NCI-H510A treated with DMSO at 0.1 percent for 48 hours (cell line): ENCODE measurements at regions not wholly inside any gene's neighbourhood (a gene's known extent, or its start where the extent isn't known, plus 50 kb on each side); places are given as distances from the start of the nearest gene placed in this dataset.

Source experiments
- DNase-seq: peaks from one replicate; lab custom pipeline; 2025; lab: John Stamatoyannopoulos, UW

DNA sequence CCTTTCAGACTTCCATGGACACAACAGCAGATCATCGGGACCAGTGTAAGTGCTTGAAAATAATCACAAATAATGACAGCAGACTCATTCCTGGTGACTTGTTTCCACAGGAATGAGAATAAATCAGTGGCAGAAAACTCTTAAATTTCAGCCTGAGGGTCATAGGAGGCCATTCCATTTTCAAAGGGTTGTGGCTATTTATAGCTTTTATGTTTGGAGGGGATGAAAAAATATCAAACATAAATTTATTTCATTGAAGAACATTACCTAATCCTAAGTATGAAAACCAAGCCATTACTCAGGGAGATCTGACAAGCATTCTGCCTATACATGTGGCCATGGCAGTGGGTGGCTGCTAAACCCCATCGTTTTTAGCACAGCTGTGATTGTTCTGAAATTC, 173.6 kb upstream of the CNR1 start:
- DNase-seq = no peak

DNA sequence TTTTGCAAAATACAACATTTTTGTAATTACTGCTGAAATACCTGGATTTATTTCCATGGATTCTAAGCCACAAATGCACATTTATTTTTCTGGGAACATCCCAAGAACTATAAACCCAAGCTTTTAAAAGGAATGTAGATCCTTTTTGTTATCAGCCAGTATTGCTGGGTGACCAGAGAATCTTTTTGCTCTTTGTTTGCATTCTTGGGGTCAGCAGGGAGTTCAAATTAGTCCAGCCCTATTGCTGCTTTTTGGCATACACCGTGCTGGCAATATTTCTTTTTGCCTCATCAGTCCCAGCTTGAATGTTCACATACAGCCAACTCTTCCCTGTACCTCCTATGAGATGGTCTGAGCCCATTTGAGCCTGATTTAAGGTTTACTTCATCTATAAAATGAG, 155.2 kb upstream of the CNR1 start:
- no peak for DNase-seq

DNA sequence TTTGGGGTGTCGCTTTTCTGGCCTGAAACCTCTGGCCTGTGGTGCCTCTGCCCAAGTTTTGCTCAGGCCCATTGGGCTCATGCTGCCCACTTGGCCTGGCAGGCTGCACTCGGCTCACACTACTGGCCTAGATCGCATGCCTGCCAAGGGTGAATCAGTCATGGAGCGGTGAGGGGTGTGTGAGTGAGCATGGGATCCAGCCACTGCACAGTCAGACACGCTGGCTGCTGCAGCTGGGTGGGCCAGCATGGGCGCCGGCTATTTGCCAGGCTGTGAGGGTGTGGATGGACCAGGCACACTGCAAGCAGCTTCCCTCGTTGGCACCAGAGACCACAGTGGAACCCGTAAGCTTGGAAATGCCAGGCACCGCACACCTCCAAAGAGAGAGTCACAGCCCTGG, 145.4 kb upstream of the CNR1 start:
- DNase-seq = no peak

DNA sequence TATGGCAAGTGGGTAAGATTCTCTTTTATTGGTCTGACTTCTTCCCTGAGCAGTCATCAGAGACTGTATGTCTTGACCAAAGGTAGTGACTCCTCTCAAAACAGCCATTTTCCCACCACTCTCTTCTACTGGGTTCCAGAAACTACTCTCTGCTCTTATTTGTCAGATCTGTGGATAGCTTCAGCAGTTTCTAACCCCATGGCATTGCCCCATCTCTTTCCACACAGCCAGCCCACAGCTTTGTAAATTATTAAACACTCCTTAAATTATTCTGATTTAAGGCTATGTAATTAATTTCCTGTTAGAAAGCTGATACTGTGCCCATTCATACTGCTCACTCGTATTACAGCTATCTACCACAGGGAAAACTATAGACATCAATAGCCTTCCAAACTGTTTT, 138.4 kb upstream of the CNR1 start:
- no peak for DNase-seq

DNA sequence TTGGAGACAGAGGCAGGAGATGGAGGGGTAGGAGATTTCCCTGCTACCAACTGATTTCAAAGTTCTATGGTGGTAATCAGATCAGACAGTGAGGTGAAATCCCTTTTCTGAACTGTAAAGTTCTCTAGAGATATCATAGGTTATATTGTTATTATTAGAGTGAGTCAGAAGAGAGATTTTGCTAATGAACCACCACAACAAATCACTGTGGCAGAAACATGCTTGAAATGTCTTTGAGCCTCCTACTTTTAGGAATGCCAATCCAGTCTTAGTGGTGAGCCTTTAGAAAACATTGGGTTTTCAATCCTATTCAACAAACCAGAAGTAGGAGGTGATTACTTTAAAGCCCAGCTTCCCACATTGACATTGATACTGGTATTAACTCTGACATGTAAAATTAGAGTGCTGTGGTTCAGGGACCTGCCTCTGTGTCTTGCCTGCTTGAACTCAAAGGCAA, 136.7 kb upstream of the CNR1 start:
- no peak for DNase-seq

DNA sequence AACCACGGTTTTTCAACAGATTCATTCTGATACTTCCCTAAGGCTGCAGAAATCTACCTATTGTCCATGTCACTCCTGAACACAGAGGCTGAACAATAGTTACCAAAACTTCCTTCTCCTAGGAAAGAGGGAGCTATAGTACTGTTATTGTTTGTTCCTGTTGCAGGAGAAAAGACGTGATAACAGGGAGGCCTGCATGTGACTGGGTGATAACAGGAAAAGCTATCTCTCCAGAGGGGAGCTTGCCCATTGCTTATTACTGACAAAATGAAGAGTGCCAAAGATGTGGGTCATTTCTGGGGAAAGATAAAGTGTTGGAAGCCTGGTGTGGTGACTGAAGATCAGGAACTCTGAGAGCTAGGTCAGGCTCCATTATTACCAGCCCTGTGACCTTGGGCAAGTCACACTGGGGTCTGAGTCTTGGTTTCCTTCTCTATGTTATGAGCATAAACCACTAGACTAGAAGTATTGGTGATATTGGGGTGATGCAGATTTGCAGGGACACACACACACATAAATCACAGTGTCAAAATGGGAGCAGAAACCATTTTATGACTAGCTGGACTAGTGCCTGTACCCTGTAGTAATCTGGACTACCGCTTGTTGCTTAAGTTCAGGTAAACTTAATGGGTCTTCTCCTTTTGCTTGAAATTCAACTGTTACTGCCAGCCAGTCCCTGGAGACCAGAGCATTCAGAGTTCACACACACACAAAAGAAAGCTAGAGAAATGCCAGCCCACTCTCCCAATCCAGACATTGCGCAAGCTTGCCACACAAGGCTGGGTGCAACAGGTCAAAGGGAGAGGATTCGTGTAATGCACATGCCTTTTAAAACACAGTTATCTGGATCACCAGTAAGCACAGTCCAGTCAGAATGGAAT, 136.0 kb upstream of the CNR1 start:
- no peak for DNase-seq

DNA sequence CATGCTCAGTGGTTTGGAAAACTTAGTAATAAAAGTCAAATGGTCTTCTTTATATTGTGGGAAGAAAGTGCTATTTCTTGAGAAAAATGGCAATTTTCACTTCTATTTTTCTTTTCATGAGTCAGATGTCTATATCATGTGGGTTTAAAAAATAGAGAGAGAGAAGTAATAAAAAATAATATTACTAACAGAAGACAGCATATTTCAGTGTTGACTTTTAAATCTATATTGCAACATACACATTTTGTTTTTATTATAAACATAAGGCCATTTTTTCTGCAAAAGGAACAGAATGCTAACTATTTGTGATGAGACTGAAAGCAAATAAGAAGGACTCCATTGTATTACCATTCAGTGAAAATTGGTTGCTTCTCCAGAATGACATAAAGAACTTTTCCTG, 135.1 kb upstream of the CNR1 start:
- DNase-seq = no peak

DNA sequence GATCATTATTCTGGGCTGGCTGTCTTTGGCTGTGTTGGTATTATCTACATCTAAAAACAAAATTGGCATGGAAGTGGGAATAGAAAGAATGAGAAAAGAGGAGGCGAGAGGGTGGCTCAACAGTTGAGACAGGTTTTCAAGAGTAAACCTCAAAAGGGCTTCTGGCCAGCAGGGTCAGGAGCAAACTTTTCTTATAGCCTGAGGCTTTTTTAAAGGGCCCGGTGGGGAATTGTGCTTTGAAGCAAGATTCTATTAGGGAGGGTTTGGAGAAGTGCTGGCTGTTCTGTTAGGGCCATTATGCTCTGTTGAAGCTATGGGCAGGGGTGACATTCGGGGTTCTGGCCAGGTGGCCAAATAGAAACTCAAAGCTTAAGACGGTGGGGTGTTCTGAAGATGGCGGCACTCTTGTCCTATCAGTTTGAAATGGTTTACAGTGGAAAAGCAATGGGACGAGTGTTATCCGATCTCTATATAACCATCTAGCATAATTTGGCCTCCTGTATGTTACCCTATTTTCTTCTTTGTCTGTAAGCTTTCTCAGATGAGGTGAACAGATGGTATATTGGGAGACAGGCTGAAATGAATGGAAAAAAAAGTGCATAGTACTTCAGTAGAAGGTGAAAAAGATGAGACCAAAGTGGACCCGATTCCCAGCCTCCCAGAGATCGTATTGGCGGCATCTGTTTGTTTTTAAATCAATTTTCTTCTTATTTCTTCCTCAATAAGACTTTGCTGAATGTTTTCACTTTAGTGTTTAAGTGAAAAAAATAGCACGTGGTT, 132.1 kb upstream of the CNR1 start:
- DNase-seq = no peak

DNA sequence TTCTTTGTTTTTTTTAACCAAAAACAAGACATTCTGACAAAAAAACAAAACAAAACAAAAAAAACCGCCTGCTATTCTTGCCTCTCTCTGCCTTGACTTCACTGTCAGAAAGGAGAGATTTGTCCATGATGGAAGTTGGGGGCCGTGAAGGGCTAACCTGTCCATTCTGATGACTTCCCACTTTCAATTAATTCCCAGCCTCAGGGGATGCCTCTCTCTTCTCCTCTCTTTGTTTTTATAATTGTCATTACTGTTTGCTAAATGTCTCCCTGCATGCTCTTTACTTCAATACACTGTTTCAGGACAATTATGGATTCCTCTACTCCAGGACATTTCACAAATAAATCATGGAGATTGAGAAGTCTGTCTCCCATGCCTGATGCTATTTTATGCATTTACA, 130.5 kb upstream of the CNR1 start:
- DNase-seq = no peak

DNA sequence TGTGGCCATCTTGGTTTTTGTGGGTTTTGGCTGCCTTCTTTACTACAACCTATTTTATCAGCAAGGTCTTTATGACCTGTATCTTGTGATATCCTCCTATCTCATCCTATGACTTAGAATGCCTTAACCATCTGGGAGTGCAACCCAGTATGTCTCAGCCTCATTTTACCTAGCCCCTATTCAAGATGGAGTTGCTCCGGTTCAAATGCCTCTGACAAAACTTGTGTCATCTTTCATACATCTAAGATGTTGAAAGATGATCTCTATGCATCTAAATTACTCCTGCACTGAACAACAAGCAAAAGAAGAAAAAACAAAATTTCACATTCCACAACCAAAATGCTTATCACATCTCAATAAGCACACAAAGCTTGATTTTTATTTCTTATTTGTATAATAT, 129.5 kb upstream of the CNR1 start:
- DNase-seq = no peak

DNA sequence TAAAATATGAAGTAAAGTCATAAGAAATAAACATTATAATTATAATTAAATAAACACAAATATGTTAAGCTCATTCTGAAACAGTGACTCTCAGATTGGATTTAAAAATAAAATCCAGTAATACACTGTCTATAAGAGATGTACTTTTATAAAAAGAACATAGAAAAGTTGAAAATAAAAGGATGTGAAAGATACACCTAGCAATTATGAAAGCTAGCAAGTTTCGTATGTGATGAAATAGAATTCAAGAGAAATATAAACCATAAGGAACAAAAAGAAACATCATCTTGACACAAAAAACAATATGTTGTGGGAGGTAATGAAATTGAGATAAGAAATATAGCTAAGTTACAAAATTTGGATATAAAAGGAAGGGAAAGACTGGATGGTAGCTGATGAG, 128.6 kb upstream of the CNR1 start:
- no peak for DNase-seq

DNA sequence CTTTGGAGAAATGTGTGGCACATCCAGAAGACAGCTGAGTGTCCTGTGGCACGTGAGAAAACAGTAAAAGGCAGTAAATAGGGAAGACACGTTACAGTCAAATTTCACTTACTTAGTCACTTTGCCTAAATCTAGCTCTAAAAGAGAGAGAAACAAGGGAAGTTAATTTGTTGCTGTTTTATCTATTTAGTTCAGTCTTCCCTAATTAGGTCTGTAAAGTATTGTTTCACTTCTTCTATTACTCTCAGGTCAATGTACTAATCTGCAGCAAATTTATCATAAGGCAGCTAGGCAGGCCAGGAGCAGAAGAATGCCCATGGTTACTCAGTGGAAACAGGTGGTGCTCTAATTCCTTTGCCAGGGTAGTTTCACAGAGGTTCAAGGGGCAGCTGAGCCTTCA, 124.3 kb upstream of the CNR1 start:
- no peak for DNase-seq

DNA sequence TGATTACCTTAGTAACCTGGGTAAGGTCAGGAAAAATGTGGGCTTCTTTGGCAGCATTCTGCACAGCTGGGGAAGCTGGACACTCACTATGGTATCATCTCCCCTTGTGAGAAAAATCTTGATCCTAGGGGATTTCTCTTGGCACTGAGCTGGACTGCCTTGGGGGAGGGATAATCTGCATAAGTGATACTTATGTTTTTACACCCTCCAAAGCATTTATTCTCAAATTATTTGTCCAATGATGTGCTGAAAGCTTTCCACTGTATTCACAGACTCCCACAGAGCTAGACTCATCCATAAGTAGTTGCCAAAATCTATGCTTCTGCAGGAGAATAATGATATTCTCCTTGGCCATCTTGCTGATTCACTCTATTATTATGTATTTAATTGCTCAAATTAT, 121.5 kb upstream of the CNR1 start:
- DNase-seq = no peak

DNA sequence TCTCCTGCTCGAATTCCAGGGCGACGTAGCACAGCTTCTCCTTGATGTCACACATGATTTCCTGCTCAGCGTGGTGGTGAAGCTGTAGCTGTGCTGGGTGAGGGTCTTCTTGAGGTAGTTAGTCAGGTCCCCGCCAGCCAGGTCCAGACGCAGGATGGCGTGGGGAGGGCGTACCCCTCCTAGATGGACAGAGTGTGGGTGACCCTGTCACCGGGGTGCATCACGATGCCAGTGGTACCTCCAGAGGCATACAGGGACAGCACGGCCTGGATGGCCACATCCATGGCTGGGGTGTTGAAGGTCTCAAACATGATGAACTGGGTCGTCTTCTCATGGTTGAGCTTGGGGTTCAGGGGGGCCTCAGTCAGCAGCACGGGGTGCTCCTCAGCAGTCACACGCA, 110.2 kb upstream of the CNR1 start:
- DNase-seq = no peak

DNA sequence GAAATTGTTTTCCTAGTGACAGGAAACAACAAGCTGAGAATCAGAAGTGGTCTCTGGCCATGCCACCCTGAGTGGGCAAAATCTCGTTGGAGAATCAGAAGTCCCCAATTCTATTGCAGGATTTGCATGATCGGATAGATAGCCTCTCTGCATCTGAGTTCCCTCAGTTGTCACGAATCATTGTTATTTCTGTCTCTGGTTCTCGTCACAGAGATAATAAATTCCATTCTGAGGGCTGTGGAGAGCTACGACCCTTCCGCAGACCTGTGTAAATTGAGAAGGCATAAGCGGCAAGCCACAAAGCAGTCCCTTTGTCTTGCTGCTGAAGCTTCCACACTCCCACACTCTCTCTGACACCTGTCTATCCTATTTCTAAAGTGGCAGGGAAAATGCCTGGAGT, 102.4 kb upstream of the CNR1 start:
- DNase-seq = no peak

DNA sequence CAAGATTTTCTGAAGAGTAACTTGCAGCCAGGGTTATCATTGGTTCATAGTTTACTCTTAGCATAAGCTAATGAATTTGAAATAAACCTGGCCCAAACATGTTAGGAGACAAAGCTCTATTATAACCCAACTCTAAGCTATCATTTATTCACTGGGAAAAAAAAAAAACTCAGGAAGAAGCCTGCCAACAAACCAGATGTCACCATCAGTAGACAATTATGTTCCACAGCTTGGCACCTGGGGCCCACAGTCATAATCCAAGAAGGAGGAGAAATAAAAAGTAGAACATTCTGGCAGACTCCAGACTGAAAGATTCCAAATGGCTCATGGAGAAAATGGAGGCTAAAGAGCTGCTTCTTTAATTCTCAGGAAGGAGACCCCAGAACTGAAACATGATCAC, 100.0 kb upstream of the CNR1 start:
- DNase-seq = no peak

DNA sequence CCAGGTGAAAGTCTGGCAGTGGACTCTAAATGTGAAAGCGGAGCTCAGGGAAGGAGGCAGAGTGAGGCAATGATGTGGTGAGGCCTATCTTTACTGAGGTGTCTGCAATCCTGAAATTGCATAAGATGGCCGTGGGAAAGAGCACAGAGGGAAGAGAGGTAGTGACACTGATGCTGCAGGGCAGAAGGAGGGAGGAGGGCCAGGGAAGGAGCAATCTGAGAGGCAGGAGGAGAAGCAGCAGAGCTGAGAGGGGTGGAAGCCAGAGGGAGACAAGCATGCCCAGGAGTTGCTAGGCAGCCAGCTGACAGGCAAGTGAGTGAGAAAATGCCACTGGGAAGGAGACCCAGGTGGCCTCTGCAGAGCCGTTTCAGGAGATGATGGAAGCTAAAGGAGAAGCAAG, 97.4 kb upstream of the CNR1 start:
- no peak for DNase-seq

DNA sequence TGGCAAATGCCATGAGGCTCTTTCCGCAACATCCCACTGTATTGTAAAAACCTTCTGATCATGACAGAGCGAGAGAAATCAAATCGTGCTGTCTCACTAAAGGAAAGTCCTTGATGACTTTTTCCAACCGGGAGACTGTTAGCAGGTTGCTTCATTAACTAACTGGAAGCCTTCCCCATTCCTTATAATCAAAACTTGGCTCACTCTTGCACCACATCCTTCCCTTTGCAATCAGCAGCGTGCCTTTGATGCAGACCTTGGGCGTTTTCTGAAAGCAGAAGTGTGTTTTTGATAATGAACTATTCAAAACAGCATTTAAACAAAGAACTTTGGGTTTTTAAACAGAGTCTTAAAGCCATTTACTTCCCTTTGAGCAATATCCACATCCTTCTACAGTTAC, 96.2 kb upstream of the CNR1 start:
- DNase-seq = no peak

DNA sequence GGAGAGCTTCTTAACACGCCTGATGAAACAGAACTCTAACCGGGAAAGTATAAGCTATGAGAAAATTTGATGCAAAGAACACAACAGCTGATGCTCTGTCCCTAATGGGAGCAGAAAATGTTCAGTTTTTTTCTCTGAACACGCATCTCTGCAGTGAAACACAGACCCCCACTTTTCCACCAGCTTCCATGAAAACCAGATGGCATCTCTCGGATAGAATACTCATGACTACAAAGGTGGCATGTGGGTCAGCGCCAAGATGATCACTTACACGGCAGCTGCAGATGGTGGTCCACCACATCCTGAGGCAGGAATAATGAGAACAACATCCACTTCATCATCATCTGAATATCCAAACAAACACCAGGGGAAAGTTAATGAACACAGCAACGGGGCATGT, 85.2 kb upstream of the CNR1 start:
- DNase-seq = no peak

DNA sequence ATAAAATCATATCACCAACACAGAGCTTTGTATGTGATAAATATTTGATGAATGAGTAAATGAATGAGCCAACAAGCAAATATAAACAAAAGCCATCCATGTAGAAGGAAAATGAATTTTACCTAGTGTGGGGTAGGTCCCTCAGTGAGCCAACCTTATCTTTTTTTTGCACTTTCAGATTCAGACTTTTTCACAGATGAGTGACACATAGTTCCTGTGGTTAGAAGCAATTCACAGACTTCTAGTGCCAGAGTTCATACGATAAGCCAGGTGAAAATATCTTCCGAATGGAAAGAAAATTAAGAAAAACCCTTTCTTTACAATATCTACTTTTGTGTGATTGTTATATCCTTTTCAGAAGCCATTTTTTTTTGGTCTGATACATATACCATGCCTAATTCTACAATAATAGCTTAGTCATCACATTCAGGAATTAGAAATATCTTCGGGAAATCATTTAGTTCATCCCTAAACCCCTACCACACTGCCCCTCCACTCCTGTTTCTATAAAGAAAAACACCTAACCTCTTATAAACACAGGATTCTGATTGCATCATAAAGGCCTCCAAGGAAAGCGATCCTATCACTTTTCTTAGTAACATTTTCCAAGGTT, 82.7 kb upstream of the CNR1 start:
- DNase-seq = no peak

DNA sequence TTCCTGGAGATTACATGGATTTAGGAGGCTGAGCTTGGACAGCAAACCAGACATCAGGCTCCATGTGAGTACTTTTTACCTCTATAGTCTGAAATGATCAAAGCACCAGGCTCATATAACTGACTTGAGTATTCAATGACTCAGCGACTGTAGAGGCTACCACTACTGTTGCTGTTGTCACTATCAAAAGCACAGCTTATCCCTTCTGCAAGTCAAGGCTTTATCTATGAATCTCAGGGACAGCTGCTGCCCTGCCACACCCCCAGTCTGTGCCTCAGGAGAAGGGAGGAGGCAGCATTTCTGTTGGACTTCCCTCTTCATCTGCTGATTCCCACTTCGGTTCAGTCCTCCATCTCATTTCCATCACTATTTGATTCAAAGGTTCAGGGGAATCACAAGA, 80.5 kb upstream of the CNR1 start:
- DNase-seq = no peak

DNA sequence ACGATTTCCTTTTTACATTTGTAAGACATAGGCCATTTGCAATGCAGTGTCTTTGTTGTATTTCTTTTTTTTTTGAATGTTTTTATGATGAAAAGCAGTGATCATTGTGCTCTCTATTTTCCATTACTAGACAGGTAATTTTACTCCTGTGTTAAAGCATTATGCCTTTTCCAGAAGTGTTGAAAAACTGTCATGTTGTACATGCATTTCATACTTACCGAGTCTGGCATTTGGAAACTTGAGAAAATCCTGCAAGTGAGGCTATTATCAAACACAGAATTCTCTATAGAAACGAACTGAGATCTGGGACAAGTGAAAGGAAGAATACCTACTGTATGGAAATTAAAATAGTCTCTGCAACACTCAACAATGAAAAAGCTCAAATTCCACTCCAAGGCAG, 78.6 kb upstream of the CNR1 start:
- no peak for DNase-seq

DNA sequence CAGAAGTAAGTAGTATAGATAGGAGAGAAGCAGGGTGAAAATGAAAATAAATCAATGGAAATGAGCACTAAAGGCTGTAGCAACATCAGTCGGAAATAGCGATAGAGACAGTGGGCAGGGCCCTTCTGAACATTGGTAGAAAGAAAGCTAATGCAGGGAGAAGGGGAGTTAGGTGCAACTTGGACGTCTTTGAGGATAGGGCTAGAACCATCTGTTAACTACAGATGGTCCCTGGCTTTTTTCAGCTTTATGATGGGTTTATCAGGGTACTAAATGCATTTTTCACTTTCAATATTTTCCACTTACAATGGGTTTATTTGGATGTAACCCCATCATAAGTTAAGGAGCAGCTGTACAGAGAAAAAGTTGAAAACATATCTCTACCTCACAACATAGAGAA, 72.8 kb upstream of the CNR1 start:
- DNase-seq = no peak
